ENCODE measurements at regions not wholly inside any gene's neighbourhood (a gene's known extent, or its start where the extent isn't known, plus 50 kb on each side); places are given as distances from the start of the nearest gene placed in this dataset.

- Histone ChIP-seq H2BK5ac (ENCODE audit: low read depth, low read length, poor library complexity) (no peak overlapping the region), H3K14ac (ENCODE audit: low read length) (no peak overlapping the region), H2BK12ac (ENCODE audit: low read length) (no peak overlapping the region), H3K9ac (ENCODE audit: low read length) (no peak overlapping the region), H3K27ac (ENCODE audit: low read depth, low read length) (no peak overlapping the region), H3K4me3 (ENCODE audit: low read depth, low read length) (no peak overlapping the region), H3K4me1 (ENCODE audit: control insufficient read depth in 1 of 2, insufficient read depth in 2 of 2, low read length in 2 of 2) (peaks cover 0 to 13% of the 10 kb centered on the region in 2 experiments), H3K79me1 (ENCODE audit: low read length) (peaks cover 5% of the 10 kb centered on the region), H2BK120ac (ENCODE audit: insufficient read depth, low read length, poor library complexity) (no peak overlapping the region), H3K18ac (ENCODE audit: low read length) (no peak overlapping the region), H4K91ac (ENCODE audit: low read depth, low read length) (no peak overlapping the region), H3K4me2 (ENCODE audit: low read length) (no peak overlapping the region), H3K23ac (ENCODE audit: low read length) (no peak overlapping the region), H3K79me2 (ENCODE audit: control insufficient read depth, insufficient read depth, low read length, poor library complexity) (no peaks in the 10 kb centered on the region), H2AK5ac (ENCODE audit: low read length) (no peak overlapping the region), H3K27me3 (ENCODE audit: insufficient read depth, low read length) (no peaks in the 10 kb centered on the region), H3K9me3 (ENCODE audit: insufficient read depth, low read depth, low read length) (no peaks in the 10 kb centered on the region), H2AFZ (ENCODE audit: insufficient read depth, low read length, poor library complexity) (no peak overlapping the region), H3K4ac (ENCODE audit: low read depth, low read length) (no peak overlapping the region), H4K12ac (ENCODE audit: low read depth, low read length) (no peak overlapping the region), H4K8ac (ENCODE audit: low read depth, low read length) (no peak overlapping the region), H3K36me3 (ENCODE audit: control insufficient read depth in 1 of 2, insufficient read depth in 2 of 2, low read length in 2 of 2) (no peaks in the 10 kb centered on the region)
- no peak for DNase-seq
- WGBS (ENCODE audit: extremely low coverage, insufficient coverage, insufficient read length) = no CpG with 5 or more reads among the region's 5 CpGs
These were observed 74.5 kb upstream of the CAMK1G start for GRCh38 chr1:209509039-209509438.

- no peak overlapping the region for H3K9ac ChIP-seq (ENCODE audit: low read length)
- no peak overlapping the region for H2BK120ac ChIP-seq (ENCODE audit: insufficient read depth, low read length, poor library complexity)
These were observed 73.5 kb upstream of the CAMK1G start for GRCh38 chr1:209510063-209510462.

GRCh38 chr1:209511169-209511568 lies 72.3 kb upstream of the CAMK1G start:
- H2BK12ac ChIP-seq (ENCODE audit: low read length) = no peak overlapping the region
- H4K12ac ChIP-seq (ENCODE audit: low read depth, low read length) = no peak overlapping the region
- peaks cover 0 to 3% of the 10 kb centered on the region in 2 experiments for H3K4me1 ChIP-seq (ENCODE audit: control insufficient read depth in 1 of 2, insufficient read depth in 2 of 2, low read length in 2 of 2)
- no peak overlapping the region for H3K4ac ChIP-seq (ENCODE audit: low read depth, low read length)
- H3K9ac ChIP-seq (ENCODE audit: low read length) = no peak overlapping the region
- no peaks in the 10 kb centered on the region for H3K79me2 ChIP-seq (ENCODE audit: control insufficient read depth, insufficient read depth, low read length, poor library complexity)
- no peak overlapping the region for H3K14ac ChIP-seq (ENCODE audit: low read length)
- no peaks in the 10 kb centered on the region for H3K9me3 ChIP-seq (ENCODE audit: insufficient read depth, low read depth, low read length)
- DNase-seq = no peak
- no peak overlapping the region for H2BK5ac ChIP-seq (ENCODE audit: low read depth, low read length, poor library complexity)
- no peak overlapping the region for H3K23ac ChIP-seq (ENCODE audit: low read length)
- H3K27ac ChIP-seq (ENCODE audit: low read depth, low read length) = no peak overlapping the region
- H3K36me3 ChIP-seq (ENCODE audit: control insufficient read depth in 1 of 2, insufficient read depth in 2 of 2, low read length in 2 of 2) = no peaks in the 10 kb centered on the region
- no peak overlapping the region for H2BK120ac ChIP-seq (ENCODE audit: insufficient read depth, low read length, poor library complexity)
- WGBS (ENCODE audit: extremely low coverage, insufficient coverage, insufficient read length) = no CpG with 5 or more reads among the region's 3 CpGs
- no peak overlapping the region for H2AFZ ChIP-seq (ENCODE audit: insufficient read depth, low read length, poor library complexity)
- H3K4me2 ChIP-seq (ENCODE audit: low read length) = no peak overlapping the region
- no peak overlapping the region for H4K91ac ChIP-seq (ENCODE audit: low read depth, low read length)
- H4K8ac ChIP-seq (ENCODE audit: low read depth, low read length) = no peak overlapping the region
- H3K18ac ChIP-seq (ENCODE audit: low read length) = no peak overlapping the region
- no peaks in the 10 kb centered on the region for H3K79me1 ChIP-seq (ENCODE audit: low read length)
- H3K27me3 ChIP-seq (ENCODE audit: insufficient read depth, low read length) = no peaks in the 10 kb centered on the region
- H3K4me3 ChIP-seq (ENCODE audit: low read depth, low read length) = no peak overlapping the region
- no peak overlapping the region for H2AK5ac ChIP-seq (ENCODE audit: low read length)

More at GRCh38 chr1:209510063-209510462, 73.5 kb upstream of the CAMK1G start:
- no peak overlapping the region for H4K12ac ChIP-seq (ENCODE audit: low read depth, low read length)
- WGBS (ENCODE audit: extremely low coverage, insufficient coverage, insufficient read length) = no CpG with 5 or more reads among the region's 4 CpGs
- H2BK5ac ChIP-seq (ENCODE audit: low read depth, low read length, poor library complexity) = no peak overlapping the region
- no peak overlapping the region for H3K4me2 ChIP-seq (ENCODE audit: low read length)
- H3K4me3 ChIP-seq (ENCODE audit: low read depth, low read length) = no peak overlapping the region
- no peak overlapping the region for H3K27ac ChIP-seq (ENCODE audit: low read depth, low read length)
- no peaks in the 10 kb centered on the region for H3K27me3 ChIP-seq (ENCODE audit: insufficient read depth, low read length)
- no peak overlapping the region for H4K8ac ChIP-seq (ENCODE audit: low read depth, low read length)
- H3K36me3 ChIP-seq (ENCODE audit: control insufficient read depth in 1 of 2, insufficient read depth in 2 of 2, low read length in 2 of 2) = no peaks in the 10 kb centered on the region
- no peaks in the 10 kb centered on the region for H3K79me2 ChIP-seq (ENCODE audit: control insufficient read depth, insufficient read depth, low read length, poor library complexity)
- H3K79me1 ChIP-seq (ENCODE audit: low read length) = peaks cover 5% of the 10 kb centered on the region
- H3K14ac ChIP-seq (ENCODE audit: low read length) = no peak overlapping the region
- H3K4me1 ChIP-seq (ENCODE audit: control insufficient read depth in 1 of 2, insufficient read depth in 2 of 2, low read length in 2 of 2) = peaks cover 0 to 9% of the 10 kb centered on the region in 2 experiments
- H3K23ac ChIP-seq (ENCODE audit: low read length) = no peak overlapping the region
- H4K91ac ChIP-seq (ENCODE audit: low read depth, low read length) = no peak overlapping the region
- H3K9me3 ChIP-seq (ENCODE audit: insufficient read depth, low read depth, low read length) = no peaks in the 10 kb centered on the region
- H2BK12ac ChIP-seq (ENCODE audit: low read length) = no peak overlapping the region
- no peak overlapping the region for H3K4ac ChIP-seq (ENCODE audit: low read depth, low read length)
- H2AK5ac ChIP-seq (ENCODE audit: low read length) = no peak overlapping the region
- DNase-seq = no peak
- no peak overlapping the region for H3K18ac ChIP-seq (ENCODE audit: low read length)
- H2AFZ ChIP-seq (ENCODE audit: insufficient read depth, low read length, poor library complexity) = no peak overlapping the region

- Histone ChIP-seq H3K27ac (ENCODE audit: low read depth, low read length) (no peak overlapping the region), H4K8ac (ENCODE audit: low read depth, low read length) (no peak overlapping the region), H3K27me3 (ENCODE audit: insufficient read depth, low read length) (no peaks in the 10 kb centered on the region), H4K12ac (ENCODE audit: low read depth, low read length) (no peak overlapping the region), H3K4me2 (ENCODE audit: low read length) (no peak overlapping the region), H2BK12ac (ENCODE audit: low read length) (no peak overlapping the region), H3K9me3 (ENCODE audit: insufficient read depth, low read depth, low read length) (no peaks in the 10 kb centered on the region), H2BK5ac (ENCODE audit: low read depth, low read length, poor library complexity) (no peak overlapping the region), H4K91ac (ENCODE audit: low read depth, low read length) (no peak overlapping the region), H2AFZ (ENCODE audit: insufficient read depth, low read length, poor library complexity) (no peak overlapping the region), H2BK120ac (ENCODE audit: insufficient read depth, low read length, poor library complexity) (no peak overlapping the region), H2AK5ac (ENCODE audit: low read length) (no peak overlapping the region), H3K79me2 (ENCODE audit: control insufficient read depth, insufficient read depth, low read length, poor library complexity) (no peaks in the 10 kb centered on the region), H3K4me3 (ENCODE audit: low read depth, low read length) (no peak overlapping the region), H3K9ac (ENCODE audit: low read length) (no peak overlapping the region), H3K4me1 (ENCODE audit: control insufficient read depth in 1 of 2, insufficient read depth in 2 of 2, low read length in 2 of 2) (no peaks in the 10 kb centered on the region), H3K36me3 (ENCODE audit: control insufficient read depth in 1 of 2, insufficient read depth in 2 of 2, low read length in 2 of 2) (no peaks in the 10 kb centered on the region), H3K18ac (ENCODE audit: low read length) (no peak overlapping the region), H3K14ac (ENCODE audit: low read length) (no peak overlapping the region), H3K23ac (ENCODE audit: low read length) (no peak overlapping the region), H3K4ac (ENCODE audit: low read depth, low read length) (no peak overlapping the region), H3K79me1 (ENCODE audit: low read length) (no peaks in the 10 kb centered on the region)
- no CpG with 5 or more reads among the region's 6 CpGs for WGBS (ENCODE audit: extremely low coverage, insufficient coverage, insufficient read length)
- no peak for DNase-seq
These were observed 70.7 kb upstream of the CAMK1G start for GRCh38 chr1:209512821-209513220.
